Naive B cell (primary cell): ENCODE measurements at regions not wholly inside any gene's neighbourhood (a gene's known extent, or its start where the extent isn't known, plus 50 kb on each side); places are given as distances from the start of the nearest gene placed in this dataset.

Experiments used
- ATAC-seq, 2 donors: fragments of 150-1000 bp; cut with Tn5 transposase; 2 replicates each; pipeline ENCODE4 v1.10.0; 2021; ENCODE audit warnings: low read depth in 2 of 2, mild to moderate bottlenecking in 2 of 2, moderate library complexity in 2 of 2
- DNase-seq: peaks from one replicate; pipeline ENCODE4 v3.0.0; 2022
- H3K27ac Mint-ChIP-seq, 6 donors: one replicate each; pipeline ENCODE4 v1.8.0; 2020 to 2022; ENCODE audit warnings: mild to moderate bottlenecking in 6 of 6, mixed read lengths in 6 of 6, moderate library complexity in 5 of 6, inconsistent platforms in 2 of 6
- H3K27me3 Mint-ChIP-seq, 3 donors: one replicate each; pipeline ENCODE4 v1.8.0; 2021 to 2022; ENCODE audit warnings: mixed read lengths in 3 of 3, mild to moderate bottlenecking in 1 of 3
- H3K36me3 Mint-ChIP-seq, 2 donors: one replicate each; pipeline ENCODE4 v1.8.0; 2020 to 2022; ENCODE audit warnings: mixed read lengths in 2 of 2, inconsistent platforms in 1 of 2, mild to moderate bottlenecking in 1 of 2
- H3K4me1 Mint-ChIP-seq, 3 donors: one replicate each; pipeline ENCODE4 v1.8.0; 2020 to 2022; ENCODE audit warnings: mixed read lengths in 3 of 3, inconsistent platforms in 1 of 3, mild to moderate bottlenecking in 1 of 3, moderate library complexity in 1 of 3
- H3K4me3 Mint-ChIP-seq, 8 donors: one replicate each; pipeline ENCODE4 v1.8.0; 2020 to 2022; ENCODE audit warnings: mild to moderate bottlenecking in 8 of 8, mixed read lengths in 8 of 8, moderate library complexity in 8 of 8, inconsistent platforms in 2 of 8
- H3K9me3 Mint-ChIP-seq, 7 donors: one replicate each; pipeline ENCODE4 v1.8.0; 2020 to 2022; ENCODE audit warnings: mixed read lengths in 7 of 7, mild to moderate bottlenecking in 5 of 7, inconsistent platforms in 2 of 7, moderate library complexity in 1 of 7

DNA sequence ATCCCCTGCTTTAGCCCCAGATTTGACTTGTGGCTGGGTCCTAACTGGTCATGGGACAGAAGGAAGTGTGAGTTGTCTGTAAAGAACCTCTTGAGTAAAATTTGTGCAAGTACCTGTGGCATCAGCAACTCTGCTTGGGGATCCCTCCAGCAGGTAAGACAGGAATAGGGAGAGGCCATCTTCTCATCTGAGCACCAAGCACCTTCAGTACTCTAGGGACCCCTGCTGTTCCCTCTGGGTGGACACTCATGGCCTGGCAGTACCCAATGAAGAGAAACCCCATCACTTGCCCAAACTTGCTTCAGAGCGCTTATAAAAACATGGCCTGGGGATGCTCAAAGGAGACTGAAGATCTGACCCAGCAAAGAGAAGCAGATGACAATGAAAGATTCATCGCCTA, 297.8 kb downstream of the SP3 start:
- ATAC-seq (no peak), DNase-seq (no peak)
- Mint-ChIP-seq H3K4me1 (no peaks in the 10 kb centered on the region), H3K9me3 (peaks cover 0 to 14% (median 3%) of the 10 kb centered on the region in 7 donors), H3K4me3 (no peak overlapping the region), H3K27ac (no peak overlapping the region), H3K36me3 (no peaks in the 10 kb centered on the region), H3K27me3 (peaks cover 14 to 54% (median 31%) of the 10 kb centered on the region in 3 donors)

DNA sequence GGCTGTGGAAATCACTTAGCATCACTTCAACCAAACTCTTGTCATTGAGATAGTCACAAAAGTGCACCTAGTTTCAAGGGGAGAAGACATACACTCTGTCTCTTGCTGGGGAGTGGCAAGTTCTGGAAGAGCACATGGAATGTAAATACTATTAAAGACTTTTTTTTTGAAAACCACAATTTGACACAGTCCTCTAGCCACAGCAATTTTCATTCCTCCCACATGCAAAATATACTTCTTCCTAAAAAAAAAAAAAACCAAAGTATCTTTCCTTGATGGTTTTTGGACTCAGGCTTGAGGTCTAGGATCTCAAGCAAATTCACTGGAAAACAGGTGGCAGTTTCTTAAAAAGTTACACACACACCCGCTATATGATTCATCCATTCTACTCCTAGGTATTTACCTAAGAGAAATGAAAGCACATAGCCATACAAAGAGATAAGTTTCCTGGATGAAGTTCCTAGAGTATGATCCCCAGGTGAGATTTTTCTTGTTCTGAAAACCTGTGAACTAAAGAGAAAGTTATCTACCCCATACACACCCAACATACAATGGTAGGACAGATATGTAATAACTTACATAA, 295.8 kb downstream of the SP3 start:
- H3K27me3 Mint-ChIP-seq = peaks cover 20 to 39% (median 24%) of the 10 kb centered on the region in 3 donors
- H3K9me3 Mint-ChIP-seq = peaks cover 0 to 17% (median 1%) of the 10 kb centered on the region in 7 donors
- DNase-seq (no peak), ATAC-seq (no peak)
- H3K27ac Mint-ChIP-seq = no peak overlapping the region
- no peak overlapping the region for H3K4me3 Mint-ChIP-seq
- no peaks in the 10 kb centered on the region for H3K36me3 Mint-ChIP-seq
- no peaks in the 10 kb centered on the region for H3K4me1 Mint-ChIP-seq

DNA sequence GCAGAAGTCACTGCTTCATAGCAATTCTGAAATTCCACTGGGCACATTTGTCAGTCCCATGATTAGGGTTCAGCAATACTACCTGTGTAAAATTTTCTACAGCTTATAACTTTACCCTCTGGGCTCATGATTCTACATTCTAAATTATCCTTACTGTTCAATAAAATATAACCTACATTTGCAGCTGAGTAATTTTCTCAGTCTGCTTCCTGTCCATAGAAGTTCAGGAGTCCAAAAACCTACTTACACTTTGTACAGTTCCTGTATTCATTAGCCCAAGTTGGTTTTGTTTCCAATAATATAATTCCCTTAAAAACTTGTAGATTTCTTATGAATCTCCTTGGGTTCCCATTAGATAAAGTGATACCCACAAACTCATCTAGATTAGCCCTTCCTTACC, 295.3 kb downstream of the SP3 start:
- Mint-ChIP-seq H3K27ac (no peak overlapping the region), H3K4me3 (no peak overlapping the region), H3K9me3 (peaks cover 0 to 17% (median 1%) of the 10 kb centered on the region in 7 donors), H3K36me3 (no peaks in the 10 kb centered on the region), H3K27me3 (peaks cover 19 to 39% (median 20%) of the 10 kb centered on the region in 3 donors), H3K4me1 (no peaks in the 10 kb centered on the region)
- ATAC-seq (no peak), DNase-seq (no peak)

DNA sequence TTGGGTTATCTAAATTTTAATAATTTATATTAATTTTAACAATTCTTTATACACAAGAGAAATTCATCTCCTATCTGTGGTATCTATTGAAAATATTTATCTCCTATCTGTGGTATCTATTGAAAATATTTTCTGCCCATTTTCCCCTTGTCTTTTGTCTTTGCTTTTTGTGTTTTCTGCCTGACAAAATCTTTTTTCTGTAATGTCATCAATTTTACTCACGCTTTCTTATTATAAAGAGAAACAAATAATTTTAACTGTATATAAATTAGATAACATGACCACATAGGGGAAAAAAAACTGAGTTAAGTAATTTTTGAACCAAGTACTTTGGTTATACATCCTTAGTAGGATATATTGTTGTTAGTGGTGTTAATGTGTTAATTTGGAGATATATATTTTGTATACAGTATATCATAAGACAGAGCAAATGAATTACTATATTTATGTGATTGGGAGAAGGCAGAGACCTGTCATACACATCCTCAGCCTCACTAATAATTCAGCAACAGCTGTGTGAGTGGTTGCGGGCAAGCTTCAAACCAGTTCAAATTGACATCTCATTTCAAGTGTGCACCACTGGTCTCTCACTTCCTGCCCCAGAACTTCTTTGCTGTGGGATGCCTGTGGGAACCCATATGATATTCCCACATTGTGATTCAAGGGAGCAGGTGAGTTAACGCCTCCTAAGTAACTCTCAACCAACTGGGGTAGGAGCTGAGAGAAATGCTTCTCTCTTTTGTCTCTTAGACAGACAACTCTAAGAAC, 292.4 kb downstream of the SP3 start:
- Mint-ChIP-seq H3K9me3 (peaks cover 0 to 17% (median 7%) of the 10 kb centered on the region in 7 donors), H3K27me3 (peaks cover 30 to 53% (median 44%) of the 10 kb centered on the region in 3 donors), H3K4me3 (peak overlapping the region in 1 of 8 donors; percentile 18), H3K4me1 (no peaks in the 10 kb centered on the region), H3K36me3 (no peaks in the 10 kb centered on the region), H3K27ac (no peak overlapping the region)
- no peak for DNase-seq
- no peak for ATAC-seq

DNA sequence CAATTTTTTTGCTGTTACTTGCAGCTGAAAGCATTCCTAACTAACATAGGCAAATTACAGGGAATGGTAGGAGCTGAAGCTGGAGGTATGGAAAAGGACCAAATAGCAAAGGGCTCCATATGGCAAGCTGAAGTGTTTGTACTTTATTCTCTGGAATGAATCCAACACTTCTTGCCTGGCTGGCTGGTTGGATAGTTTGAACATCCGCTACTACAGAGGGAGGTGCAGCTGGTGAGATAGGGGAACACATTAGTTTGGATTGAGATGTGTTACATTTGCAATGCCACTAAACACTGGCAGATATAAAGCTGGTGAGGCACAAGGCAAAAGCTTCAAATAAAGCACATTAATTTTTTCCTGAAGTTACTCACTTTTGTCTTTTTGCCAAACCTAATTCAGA, 291.5 kb downstream of the SP3 start:
- ATAC-seq (no peak), DNase-seq (no peak)
- peaks cover 0 to 4% (median 1%) of the 10 kb centered on the region in 3 donors for H3K4me1 Mint-ChIP-seq
- H3K36me3 Mint-ChIP-seq = no peaks in the 10 kb centered on the region
- H3K27me3 Mint-ChIP-seq = peaks cover 30 to 59% (median 47%) of the 10 kb centered on the region in 3 donors
- H3K9me3 Mint-ChIP-seq = peaks cover 0 to 17% (median 7%) of the 10 kb centered on the region in 7 donors
- H3K27ac Mint-ChIP-seq = no peak overlapping the region
- H3K4me3 Mint-ChIP-seq = no peak overlapping the region

DNA sequence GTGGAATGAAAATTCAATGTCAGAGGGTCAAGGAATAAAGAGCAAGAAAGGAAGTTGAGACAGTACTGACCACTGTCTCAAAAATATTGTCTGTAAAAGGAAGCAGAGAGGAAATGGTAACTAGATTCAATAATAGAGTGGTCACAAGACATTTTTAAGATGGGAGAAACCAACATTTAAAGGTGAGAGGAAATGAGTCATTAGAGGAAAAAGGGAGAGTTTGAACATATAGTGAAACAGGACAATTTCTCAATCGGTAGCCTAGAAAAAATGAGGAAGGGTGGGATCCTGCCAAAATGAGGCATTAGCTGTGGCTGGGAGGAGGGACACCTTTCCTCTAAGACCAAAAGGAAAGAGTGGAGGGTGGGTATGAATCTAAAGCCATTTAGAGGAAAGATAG, 288.5 kb downstream of the SP3 start:
- peak overlapping the region in 1 of 6 donors; percentile 43 for H3K27ac Mint-ChIP-seq
- H3K36me3 Mint-ChIP-seq = no peaks in the 10 kb centered on the region
- peaks cover 0 to 21% (median 8%) of the 10 kb centered on the region in 7 donors for H3K9me3 Mint-ChIP-seq
- H3K4me3 Mint-ChIP-seq = no peak overlapping the region
- peaks cover 23 to 56% (median 53%) of the 10 kb centered on the region in 3 donors for H3K27me3 Mint-ChIP-seq
- ATAC-seq (no peak), DNase-seq (no peak)
- peaks cover 0 to 4% (median 1%) of the 10 kb centered on the region in 3 donors for H3K4me1 Mint-ChIP-seq

DNA sequence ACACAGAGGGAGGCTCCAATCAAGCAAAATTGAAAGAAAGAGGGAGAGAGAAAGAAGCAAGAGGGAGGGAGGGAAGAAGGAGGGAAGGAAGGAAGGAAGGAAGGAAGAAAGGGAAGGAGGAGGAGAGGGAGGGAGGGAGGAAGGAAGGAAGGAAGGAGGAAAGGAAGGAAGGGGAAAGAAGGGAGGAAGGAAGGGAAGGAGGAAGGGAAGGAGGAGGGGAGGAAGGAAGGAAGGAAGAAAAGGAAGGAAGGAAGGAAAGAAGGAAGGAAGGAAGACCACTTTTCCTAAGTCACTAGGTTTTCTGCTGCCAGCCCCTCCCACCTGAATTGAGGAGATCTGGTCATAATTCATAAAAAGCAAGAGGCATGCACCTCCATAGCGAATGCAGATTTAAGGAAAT, 287.0 kb downstream of the SP3 start:
- Mint-ChIP-seq H3K36me3 (no peaks in the 10 kb centered on the region), H3K4me1 (peaks cover 0 to 4% (median 1%) of the 10 kb centered on the region in 3 donors)

DNA sequence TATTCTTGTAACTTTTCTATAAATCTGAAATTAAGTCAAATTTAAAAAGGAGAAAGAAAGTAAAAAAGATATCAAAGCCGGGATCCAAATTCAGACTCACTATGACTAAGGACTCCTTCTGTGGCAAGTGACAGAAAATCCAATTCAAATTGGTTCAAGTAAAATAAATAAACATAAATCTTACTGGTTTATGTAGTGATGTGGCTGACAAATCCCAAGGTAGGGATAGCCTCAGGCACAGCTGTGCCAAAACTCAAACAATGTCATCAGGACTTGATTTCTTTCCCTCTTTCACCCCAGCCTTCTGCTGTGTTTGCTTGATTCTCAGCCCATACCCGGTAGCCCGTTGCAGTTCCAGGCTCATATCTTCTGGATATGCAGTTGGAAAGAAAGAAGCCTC, 284.6 kb downstream of the SP3 start:
- Mint-ChIP-seq H3K27me3 (peaks cover 15 to 44% (median 41%) of the 10 kb centered on the region in 3 donors), H3K4me1 (peaks cover 0 to 4% (median 1%) of the 10 kb centered on the region in 3 donors)

More for the DNA sequence above, 287.0 kb downstream of the SP3 start:
- no peak overlapping the region for H3K4me3 Mint-ChIP-seq
- ATAC-seq (no peak), DNase-seq (no peak)
- H3K9me3 Mint-ChIP-seq = peaks cover 0 to 17% (median 8%) of the 10 kb centered on the region in 7 donors
- peaks cover 23 to 57% (median 54%) of the 10 kb centered on the region in 3 donors for H3K27me3 Mint-ChIP-seq
- H3K27ac Mint-ChIP-seq = no peak overlapping the region

DNA sequence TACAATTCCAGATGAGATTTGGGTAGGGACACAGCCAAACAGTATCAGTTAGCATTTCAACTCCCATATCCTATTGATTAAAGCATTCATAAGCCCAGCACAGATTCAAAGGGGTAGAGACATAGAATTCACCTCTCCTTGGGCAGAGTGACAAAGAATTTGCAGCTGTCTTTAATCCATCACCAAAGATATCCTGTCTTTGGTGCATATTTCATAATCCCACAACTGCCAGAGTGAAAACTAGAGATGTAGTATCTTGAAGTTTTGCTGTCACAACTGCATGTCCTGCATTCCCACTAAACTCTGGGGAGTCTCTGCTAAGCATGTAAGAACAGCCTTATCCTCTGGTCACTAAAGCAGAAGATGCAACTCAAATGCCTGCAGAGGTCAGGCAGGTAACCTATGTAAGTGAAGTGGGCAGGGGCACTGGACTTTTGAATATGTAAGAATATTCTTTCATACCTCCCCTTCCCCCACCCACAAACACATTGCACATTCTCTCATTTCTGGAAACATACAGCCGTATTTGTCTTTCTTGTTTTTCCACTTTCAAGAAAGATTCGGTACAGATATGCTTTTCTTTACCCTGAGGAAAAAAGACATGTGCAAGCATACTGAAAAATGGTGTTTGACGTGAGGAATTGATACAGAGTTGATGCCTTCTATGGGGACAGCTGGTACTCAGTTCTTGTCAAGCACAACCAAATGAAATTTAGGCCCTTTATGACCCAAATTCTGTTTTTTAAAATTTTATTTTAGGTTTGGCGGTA, 283.1 kb downstream of the SP3 start:
- DNase-seq (no peak), ATAC-seq (no peak)
- H3K4me1 Mint-ChIP-seq = peaks cover 0 to 4% (median 1%) of the 10 kb centered on the region in 3 donors
- no peak overlapping the region for H3K27ac Mint-ChIP-seq
- peaks cover 5 to 34% (median 34%) of the 10 kb centered on the region in 3 donors for H3K27me3 Mint-ChIP-seq
- no peaks in the 10 kb centered on the region for H3K36me3 Mint-ChIP-seq
- H3K4me3 Mint-ChIP-seq = no peak overlapping the region
- H3K9me3 Mint-ChIP-seq = peaks cover 0 to 16% (median 5%) of the 10 kb centered on the region in 7 donors

More for the DNA sequence above, 284.6 kb downstream of the SP3 start:
- H3K27ac Mint-ChIP-seq = no peak overlapping the region
- no peak for ATAC-seq
- DNase-seq = no peak
- peaks cover 0 to 16% (median 7%) of the 10 kb centered on the region in 7 donors for H3K9me3 Mint-ChIP-seq
- H3K4me3 Mint-ChIP-seq = no peak overlapping the region
- H3K36me3 Mint-ChIP-seq = no peaks in the 10 kb centered on the region

DNA sequence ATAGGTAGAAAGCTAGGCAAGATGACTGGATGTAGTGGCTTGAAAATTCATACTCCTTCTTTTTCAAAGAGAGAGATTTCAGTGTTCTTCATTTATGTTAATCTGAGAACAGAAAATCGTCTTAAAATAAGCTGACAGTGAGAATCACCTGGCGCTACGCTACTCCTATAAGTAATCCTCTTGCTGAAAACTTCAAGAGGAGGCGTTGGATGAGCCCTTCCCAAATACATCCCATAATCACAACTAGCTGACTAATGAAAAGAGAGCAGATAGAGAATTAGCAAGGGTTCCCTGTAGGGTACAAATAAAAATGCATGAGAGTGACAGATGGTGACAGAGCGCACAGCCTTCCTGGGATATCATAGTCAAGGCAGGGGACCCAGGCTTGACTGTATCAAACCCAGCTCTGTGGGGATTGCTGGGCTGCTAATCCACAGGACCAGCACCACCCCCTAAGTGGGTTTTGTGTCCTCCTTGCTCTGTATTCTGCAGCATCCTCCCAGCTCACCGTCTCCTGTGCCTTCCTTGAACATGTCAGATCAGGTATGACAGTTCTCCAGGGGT, 280.2 kb downstream of the SP3 start:
- H3K36me3 Mint-ChIP-seq = no peaks in the 10 kb centered on the region
- H3K27me3 Mint-ChIP-seq = peaks cover 5 to 27% (median 16%) of the 10 kb centered on the region in 3 donors
- no peaks in the 10 kb centered on the region for H3K4me1 Mint-ChIP-seq
- peaks cover 0 to 16% (median 4%) of the 10 kb centered on the region in 7 donors for H3K9me3 Mint-ChIP-seq
- ATAC-seq (no peak), DNase-seq (no peak)
- no peak overlapping the region for H3K4me3 Mint-ChIP-seq
- H3K27ac Mint-ChIP-seq = no peak overlapping the region

DNA sequence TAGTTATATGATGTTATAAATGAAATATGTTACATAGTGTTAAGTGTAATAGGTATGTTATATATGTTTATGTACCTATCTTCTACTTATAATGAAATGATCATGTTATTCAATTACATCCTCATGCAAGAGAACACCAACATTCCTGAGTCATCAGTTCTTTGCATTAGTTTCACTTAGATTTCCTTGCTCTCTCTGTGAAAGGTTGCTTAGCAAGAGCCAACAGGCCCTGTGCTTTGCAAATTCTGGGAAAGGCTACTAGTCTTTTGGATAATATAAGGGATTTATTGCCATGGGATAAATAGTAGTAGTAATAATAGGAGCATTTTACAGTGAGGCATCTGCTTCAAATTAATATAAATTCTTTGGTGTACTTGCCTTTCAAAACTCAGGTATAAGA, 274.8 kb downstream of the SP3 start:
- Mint-ChIP-seq H3K36me3 (no peaks in the 10 kb centered on the region), H3K4me1 (no peaks in the 10 kb centered on the region), H3K4me3 (no peak overlapping the region), H3K27ac (no peak overlapping the region), H3K9me3 (peaks cover 0 to 11% (median 0%) of the 10 kb centered on the region in 7 donors), H3K27me3 (peaks cover 4 to 16% (median 9%) of the 10 kb centered on the region in 3 donors)
- no peak for DNase-seq
- no peak for ATAC-seq

DNA sequence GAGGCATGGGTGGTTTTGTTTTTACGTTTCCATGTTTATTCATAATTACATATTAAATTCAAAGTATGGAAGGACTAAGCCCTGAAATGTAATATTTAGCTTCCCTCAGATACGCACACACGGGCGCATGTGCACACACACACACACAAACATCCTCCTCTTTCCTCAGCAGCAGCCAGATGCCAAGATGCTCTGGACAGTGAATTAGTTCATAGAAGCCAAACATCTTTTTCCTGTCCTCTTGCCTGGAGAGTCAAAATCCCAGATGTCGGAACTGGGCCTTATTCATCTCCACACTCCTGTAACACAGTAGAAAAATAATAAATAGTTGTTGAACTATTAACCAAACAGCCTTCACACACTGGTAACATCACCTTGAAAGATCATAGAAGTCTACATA, 273.1 kb downstream of the SP3 start:
- ATAC-seq = no peak
- H3K36me3 Mint-ChIP-seq = no peaks in the 10 kb centered on the region
- peaks cover 0 to 14% (median 0%) of the 10 kb centered on the region in 7 donors for H3K9me3 Mint-ChIP-seq
- peaks cover under 1 to 11% (median 8%) of the 10 kb centered on the region in 3 donors for H3K27me3 Mint-ChIP-seq
- DNase-seq = no peak
- H3K27ac Mint-ChIP-seq = peak overlapping the region in 1 of 6 donors; percentile 7
- H3K4me1 Mint-ChIP-seq = no peaks in the 10 kb centered on the region
- H3K4me3 Mint-ChIP-seq = no peak overlapping the region

DNA sequence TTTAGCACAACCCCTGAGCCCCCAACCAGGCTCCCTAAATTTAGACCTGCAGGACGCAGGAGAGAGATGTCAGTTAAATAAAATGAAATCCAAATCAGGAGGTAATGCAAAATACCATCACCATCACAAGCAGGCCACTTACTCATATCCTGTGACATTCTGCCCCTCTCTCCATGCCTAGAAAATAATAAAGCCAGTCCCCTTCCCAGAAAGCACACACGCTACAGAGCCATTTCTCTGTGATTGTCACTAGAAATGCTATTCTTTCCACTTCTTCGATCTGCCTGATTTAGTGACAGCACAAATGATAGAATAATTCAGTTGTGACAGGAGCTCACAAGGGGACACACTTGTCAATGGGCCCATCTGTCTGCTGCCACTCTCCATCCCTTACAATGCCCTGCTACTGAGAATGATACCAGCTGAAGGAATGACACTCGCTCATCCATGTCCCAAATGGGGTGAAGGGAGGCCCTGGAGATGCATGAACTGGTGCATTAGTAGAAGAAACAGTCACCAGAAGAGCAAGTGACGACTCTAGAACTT, 272.1 kb downstream of the SP3 start:
- no peak overlapping the region for H3K27ac Mint-ChIP-seq
- ATAC-seq (no peak), DNase-seq (no peak)
- no peak overlapping the region for H3K4me3 Mint-ChIP-seq
- peaks cover 0 to 14% (median 0%) of the 10 kb centered on the region in 7 donors for H3K9me3 Mint-ChIP-seq
- no peaks in the 10 kb centered on the region for H3K4me1 Mint-ChIP-seq
- no peaks in the 10 kb centered on the region for H3K36me3 Mint-ChIP-seq
- peaks cover 0 to 11% (median 8%) of the 10 kb centered on the region in 3 donors for H3K27me3 Mint-ChIP-seq
